GM23338 (cell line): ENCODE measurements at regions not wholly inside any gene's neighbourhood (a gene's known extent, or its start where the extent isn't known, plus 50 kb on each side); places are given as distances from the start of the nearest gene placed in this dataset.

Experiments used
- ATAC-seq: fragments of 200-7000 bp; cut with Tn5 transposase; 3 replicates; pipeline ENCODE4 v1.9.1; 2020
- DNase-seq: peaks from one replicate; pipeline ENCODE4 v3.0.0-alpha.2; 2015; ENCODE audit warnings: low spot score
- H2AFZ ChIP-seq: fragments of 200-600 bp; sonication (generic); 2 replicates; pipeline ENCODE4 v1.8.0; 2016; ENCODE audit warnings: antibody characterized with exemption, mild to moderate bottlenecking, moderate library complexity
- H3F3A ChIP-seq: fragments of 200-600 bp; sonication (generic); replicated peaks from 2 replicates; pipeline ENCODE4 v1.8.0; 2017; ENCODE audit warnings: antibody characterized with exemption, mixed run types, low read depth
- H3K27ac ChIP-seq: fragments of 200-600 bp; sonication (generic); 2 replicates; pipeline ENCODE4 v1.6.1; 2016; ENCODE audit warnings: low read depth
- H3K27me3 ChIP-seq: fragments of 200-600 bp; sonication (generic); 2 replicates; pipeline ENCODE4 v1.8.0; 2016; ENCODE audit warnings: mild to moderate bottlenecking, mixed run types, moderate library complexity; ENCODE audit not compliant: insufficient read depth
- H3K36me3 ChIP-seq: fragments of 200-600 bp; sonication (generic); 2 replicates; pipeline ENCODE4 v1.8.0; 2016; ENCODE audit warnings: mild to moderate bottlenecking; ENCODE audit not compliant: insufficient read depth
- H3K4me1 ChIP-seq: fragments of 200-600 bp; sonication (generic); 2 replicates; pipeline ENCODE4 v1.8.0; 2016; ENCODE audit warnings: mild to moderate bottlenecking, moderate library complexity; ENCODE audit not compliant: insufficient read depth
- H3K4me2 ChIP-seq: fragments of 200-600 bp; sonication (generic); 2 replicates; pipeline ENCODE4 v1.7.1; 2017; ENCODE audit warnings: mixed run types
- H3K4me3 ChIP-seq: fragments of 200-600 bp; sonication (generic); 2 replicates; pipeline ENCODE4 v1.6.1; 2016; ENCODE audit warnings: mixed run types
- H3K79me2 ChIP-seq: fragments of 200-600 bp; sonication (generic); replicated peaks from 2 replicates; pipeline ENCODE4 v1.8.0; 2017; ENCODE audit warnings: mild to moderate bottlenecking; ENCODE audit not compliant: insufficient read depth
- H3K9me2 ChIP-seq: fragments of 200-600 bp; sonication (generic); 2 replicates; pipeline ENCODE4 v1.8.0; 2017; ENCODE audit not compliant: insufficient read depth
- H4K20me1 ChIP-seq: fragments of 200-600 bp; sonication (generic); replicated peaks from 2 replicates; pipeline ENCODE4 v1.8.0; 2017; ENCODE audit warnings: mild to moderate bottlenecking; ENCODE audit not compliant: insufficient read depth
- H3K27ac Mint-ChIP-seq: 2 replicates; pipeline ENCODE4 v1.8.0; 2020; ENCODE audit warnings: inconsistent platforms, mild to moderate bottlenecking, moderate library complexity, mixed read lengths
- H3K27me3 Mint-ChIP-seq: 3 replicates; pipeline ENCODE4 v1.8.0; 2022; ENCODE audit warnings: low read depth, mild to moderate bottlenecking, moderate library complexity, mixed read lengths, inconsistent platforms; ENCODE audit not compliant: insufficient read depth, poor library complexity
- H3K36me3 Mint-ChIP-seq: 3 replicates; pipeline ENCODE4 v1.8.0; 2021; ENCODE audit warnings: low read depth, mild to moderate bottlenecking, inconsistent platforms, moderate library complexity, mixed read lengths
- H3K4me1 Mint-ChIP-seq: 3 replicates; pipeline ENCODE4 v1.8.0; 2020; ENCODE audit warnings: mild to moderate bottlenecking, inconsistent platforms, mixed read lengths
- H3K4me3 Mint-ChIP-seq: 3 replicates; pipeline ENCODE4 v1.8.0; 2021; ENCODE audit warnings: moderate library complexity, mild to moderate bottlenecking, inconsistent platforms, mixed read lengths
- H3K9me3 Mint-ChIP-seq: 3 replicates; pipeline ENCODE4 v1.8.0; 2020; ENCODE audit warnings: moderate library complexity, mild to moderate bottlenecking, inconsistent platforms, mixed read lengths
- CREB1 ChIP-seq: fragments of 250-450 bp; sonication (Bioruptor Pico); IDR thresholded peaks from 2 replicates; pipeline ENCODE4 v1.5.0; 2020; ENCODE audit warnings: low read depth, mild to moderate bottlenecking, moderate library complexity
- CTCF ChIP-seq, 2 experiments: fragments of 200-600 bp in 1 of 2; sonication (generic) in 1 of 2; conservative IDR thresholded peaks; 2 replicates each; pipeline versions ENCODE4 v1.5.1 to v1.6.1; 2016 to 2017; ENCODE audit warnings: antibody characterized with exemption in 2 of 2, low read depth in 2 of 2, mild to moderate bottlenecking in 2 of 2, moderate library complexity in 1 of 2
- EZH2 ChIP-seq: fragments of 200-600 bp; sonication (generic); IDR thresholded peaks from one replicate; pipeline ENCODE4 v1.8.0; 2017; ENCODE audit warnings: antibody characterized with exemption, mild to moderate bottlenecking, low read depth; ENCODE audit not compliant: unreplicated experiment
- EZH2phosphoT487 ChIP-seq: fragments of 200-600 bp; sonication (generic); IDR thresholded peaks from one replicate; pipeline ENCODE4 v1.8.1; 2018; ENCODE audit warnings: antibody characterized with exemption; ENCODE audit not compliant: unreplicated experiment
- JUNB ChIP-seq: IDR thresholded peaks from one replicate; pipeline ENCODE4 v1.6.1; 2016; ENCODE audit warnings: antibody characterized with exemption; ENCODE audit not compliant: unreplicated experiment
- NANOG ChIP-seq: IDR thresholded peaks from 2 replicates; pipeline ENCODE4 v1.6.1; 2016; ENCODE audit warnings: antibody characterized with exemption, borderline replicate concordance
- POLR2AphosphoS5 ChIP-seq: IDR thresholded peaks from 2 replicates; pipeline ENCODE4 v1.6.1; 2016; ENCODE audit warnings: antibody characterized with exemption, low read depth
- STAT1 ChIP-seq: IDR thresholded peaks from one replicate; pipeline ENCODE4 v1.6.1; 2016; ENCODE audit warnings: antibody characterized with exemption; ENCODE audit not compliant: unreplicated experiment
- ZNF114 ChIP-seq: fragments of 250-450 bp; sonication (Bioruptor Pico); IDR thresholded peaks from 2 replicates; pipeline ENCODE4 v1.5.0; 2020; ENCODE audit warnings: mild to moderate bottlenecking, moderate library complexity
- ZNF331 ChIP-seq: fragments of 250-450 bp; sonication (Bioruptor Pico); IDR thresholded peaks from 2 replicates; pipeline ENCODE4 v1.5.0; 2020; ENCODE audit warnings: low read depth, mild to moderate bottlenecking, moderate library complexity
- TF ChIP-seq, protein P1 (sequence below): IDR thresholded peaks from one replicate; pipeline ENCODE4 v1.6.1; 2018; ENCODE audit warnings: antibody characterized with exemption; ENCODE audit not compliant: unreplicated experiment
- TF ChIP-seq, protein P2 (sequence below): IDR thresholded peaks from 2 replicates; pipeline ENCODE4 v1.6.1; 2016; ENCODE audit warnings: antibody characterized with exemption
- TF ChIP-seq, protein P3 (sequence below): fragments of 250-450 bp; sonication (Bioruptor Pico); IDR thresholded peaks from 2 replicates; pipeline ENCODE4 v1.5.0; 2020; ENCODE audit warnings: mild to moderate bottlenecking, moderate library complexity

DNA sequence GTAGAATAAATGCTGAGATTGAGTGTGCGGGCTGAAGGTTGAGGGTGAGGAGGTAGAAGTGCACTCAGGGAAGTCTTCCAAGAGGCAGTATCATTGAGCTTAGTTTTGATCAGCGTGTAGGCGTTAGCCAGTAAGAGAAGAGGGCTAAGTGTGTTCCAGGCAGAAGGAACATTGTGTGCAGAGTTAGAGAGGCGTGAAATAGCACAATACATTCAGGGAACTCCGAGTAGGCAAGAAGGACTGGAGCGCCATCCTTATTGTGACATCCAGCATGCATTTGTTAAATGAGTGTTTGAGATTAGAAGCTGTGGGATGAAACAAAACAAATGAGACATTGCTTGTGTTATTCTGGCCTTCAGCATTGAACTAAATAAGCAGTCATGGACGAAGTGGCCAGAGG, 140.9 kb upstream of the MKLN1 start:
- H3K4me3 ChIP-seq, result no peak overlapping the region
- H3K27ac ChIP-seq, result no peak overlapping the region
- H4K20me1 ChIP-seq, result no peaks in the 10 kb centered on the region
- TF ChIP-seq ZNF331 (CRISPR knock-in tag), result no peak
- no peak for TF ChIP-seq EZH2
- TF ChIP-seq, protein P1, sequence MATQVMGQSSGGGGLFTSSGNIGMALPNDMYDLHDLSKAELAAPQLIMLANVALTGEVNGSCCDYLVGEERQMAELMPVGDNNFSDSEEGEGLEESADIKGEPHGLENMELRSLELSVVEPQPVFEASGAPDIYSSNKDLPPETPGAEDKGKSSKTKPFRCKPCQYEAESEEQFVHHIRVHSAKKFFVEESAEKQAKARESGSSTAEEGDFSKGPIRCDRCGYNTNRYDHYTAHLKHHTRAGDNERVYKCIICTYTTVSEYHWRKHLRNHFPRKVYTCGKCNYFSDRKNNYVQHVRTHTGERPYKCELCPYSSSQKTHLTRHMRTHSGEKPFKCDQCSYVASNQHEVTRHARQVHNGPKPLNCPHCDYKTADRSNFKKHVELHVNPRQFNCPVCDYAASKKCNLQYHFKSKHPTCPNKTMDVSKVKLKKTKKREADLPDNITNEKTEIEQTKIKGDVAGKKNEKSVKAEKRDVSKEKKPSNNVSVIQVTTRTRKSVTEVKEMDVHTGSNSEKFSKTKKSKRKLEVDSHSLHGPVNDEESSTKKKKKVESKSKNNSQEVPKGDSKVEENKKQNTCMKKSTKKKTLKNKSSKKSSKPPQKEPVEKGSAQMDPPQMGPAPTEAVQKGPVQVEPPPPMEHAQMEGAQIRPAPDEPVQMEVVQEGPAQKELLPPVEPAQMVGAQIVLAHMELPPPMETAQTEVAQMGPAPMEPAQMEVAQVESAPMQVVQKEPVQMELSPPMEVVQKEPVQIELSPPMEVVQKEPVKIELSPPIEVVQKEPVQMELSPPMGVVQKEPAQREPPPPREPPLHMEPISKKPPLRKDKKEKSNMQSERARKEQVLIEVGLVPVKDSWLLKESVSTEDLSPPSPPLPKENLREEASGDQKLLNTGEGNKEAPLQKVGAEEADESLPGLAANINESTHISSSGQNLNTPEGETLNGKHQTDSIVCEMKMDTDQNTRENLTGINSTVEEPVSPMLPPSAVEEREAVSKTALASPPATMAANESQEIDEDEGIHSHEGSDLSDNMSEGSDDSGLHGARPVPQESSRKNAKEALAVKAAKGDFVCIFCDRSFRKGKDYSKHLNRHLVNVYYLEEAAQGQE, result no peak
- TF ChIP-seq JUNB, result no peak
- no peak for TF ChIP-seq CREB1 (CRISPR knock-in tag)
- no peak for TF ChIP-seq STAT1
- TF ChIP-seq, protein P2, sequence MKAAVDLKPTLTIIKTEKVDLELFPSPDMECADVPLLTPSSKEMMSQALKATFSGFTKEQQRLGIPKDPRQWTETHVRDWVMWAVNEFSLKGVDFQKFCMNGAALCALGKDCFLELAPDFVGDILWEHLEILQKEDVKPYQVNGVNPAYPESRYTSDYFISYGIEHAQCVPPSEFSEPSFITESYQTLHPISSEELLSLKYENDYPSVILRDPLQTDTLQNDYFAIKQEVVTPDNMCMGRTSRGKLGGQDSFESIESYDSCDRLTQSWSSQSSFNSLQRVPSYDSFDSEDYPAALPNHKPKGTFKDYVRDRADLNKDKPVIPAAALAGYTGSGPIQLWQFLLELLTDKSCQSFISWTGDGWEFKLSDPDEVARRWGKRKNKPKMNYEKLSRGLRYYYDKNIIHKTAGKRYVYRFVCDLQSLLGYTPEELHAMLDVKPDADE, result no peak
- TF ChIP-seq, protein P3, sequence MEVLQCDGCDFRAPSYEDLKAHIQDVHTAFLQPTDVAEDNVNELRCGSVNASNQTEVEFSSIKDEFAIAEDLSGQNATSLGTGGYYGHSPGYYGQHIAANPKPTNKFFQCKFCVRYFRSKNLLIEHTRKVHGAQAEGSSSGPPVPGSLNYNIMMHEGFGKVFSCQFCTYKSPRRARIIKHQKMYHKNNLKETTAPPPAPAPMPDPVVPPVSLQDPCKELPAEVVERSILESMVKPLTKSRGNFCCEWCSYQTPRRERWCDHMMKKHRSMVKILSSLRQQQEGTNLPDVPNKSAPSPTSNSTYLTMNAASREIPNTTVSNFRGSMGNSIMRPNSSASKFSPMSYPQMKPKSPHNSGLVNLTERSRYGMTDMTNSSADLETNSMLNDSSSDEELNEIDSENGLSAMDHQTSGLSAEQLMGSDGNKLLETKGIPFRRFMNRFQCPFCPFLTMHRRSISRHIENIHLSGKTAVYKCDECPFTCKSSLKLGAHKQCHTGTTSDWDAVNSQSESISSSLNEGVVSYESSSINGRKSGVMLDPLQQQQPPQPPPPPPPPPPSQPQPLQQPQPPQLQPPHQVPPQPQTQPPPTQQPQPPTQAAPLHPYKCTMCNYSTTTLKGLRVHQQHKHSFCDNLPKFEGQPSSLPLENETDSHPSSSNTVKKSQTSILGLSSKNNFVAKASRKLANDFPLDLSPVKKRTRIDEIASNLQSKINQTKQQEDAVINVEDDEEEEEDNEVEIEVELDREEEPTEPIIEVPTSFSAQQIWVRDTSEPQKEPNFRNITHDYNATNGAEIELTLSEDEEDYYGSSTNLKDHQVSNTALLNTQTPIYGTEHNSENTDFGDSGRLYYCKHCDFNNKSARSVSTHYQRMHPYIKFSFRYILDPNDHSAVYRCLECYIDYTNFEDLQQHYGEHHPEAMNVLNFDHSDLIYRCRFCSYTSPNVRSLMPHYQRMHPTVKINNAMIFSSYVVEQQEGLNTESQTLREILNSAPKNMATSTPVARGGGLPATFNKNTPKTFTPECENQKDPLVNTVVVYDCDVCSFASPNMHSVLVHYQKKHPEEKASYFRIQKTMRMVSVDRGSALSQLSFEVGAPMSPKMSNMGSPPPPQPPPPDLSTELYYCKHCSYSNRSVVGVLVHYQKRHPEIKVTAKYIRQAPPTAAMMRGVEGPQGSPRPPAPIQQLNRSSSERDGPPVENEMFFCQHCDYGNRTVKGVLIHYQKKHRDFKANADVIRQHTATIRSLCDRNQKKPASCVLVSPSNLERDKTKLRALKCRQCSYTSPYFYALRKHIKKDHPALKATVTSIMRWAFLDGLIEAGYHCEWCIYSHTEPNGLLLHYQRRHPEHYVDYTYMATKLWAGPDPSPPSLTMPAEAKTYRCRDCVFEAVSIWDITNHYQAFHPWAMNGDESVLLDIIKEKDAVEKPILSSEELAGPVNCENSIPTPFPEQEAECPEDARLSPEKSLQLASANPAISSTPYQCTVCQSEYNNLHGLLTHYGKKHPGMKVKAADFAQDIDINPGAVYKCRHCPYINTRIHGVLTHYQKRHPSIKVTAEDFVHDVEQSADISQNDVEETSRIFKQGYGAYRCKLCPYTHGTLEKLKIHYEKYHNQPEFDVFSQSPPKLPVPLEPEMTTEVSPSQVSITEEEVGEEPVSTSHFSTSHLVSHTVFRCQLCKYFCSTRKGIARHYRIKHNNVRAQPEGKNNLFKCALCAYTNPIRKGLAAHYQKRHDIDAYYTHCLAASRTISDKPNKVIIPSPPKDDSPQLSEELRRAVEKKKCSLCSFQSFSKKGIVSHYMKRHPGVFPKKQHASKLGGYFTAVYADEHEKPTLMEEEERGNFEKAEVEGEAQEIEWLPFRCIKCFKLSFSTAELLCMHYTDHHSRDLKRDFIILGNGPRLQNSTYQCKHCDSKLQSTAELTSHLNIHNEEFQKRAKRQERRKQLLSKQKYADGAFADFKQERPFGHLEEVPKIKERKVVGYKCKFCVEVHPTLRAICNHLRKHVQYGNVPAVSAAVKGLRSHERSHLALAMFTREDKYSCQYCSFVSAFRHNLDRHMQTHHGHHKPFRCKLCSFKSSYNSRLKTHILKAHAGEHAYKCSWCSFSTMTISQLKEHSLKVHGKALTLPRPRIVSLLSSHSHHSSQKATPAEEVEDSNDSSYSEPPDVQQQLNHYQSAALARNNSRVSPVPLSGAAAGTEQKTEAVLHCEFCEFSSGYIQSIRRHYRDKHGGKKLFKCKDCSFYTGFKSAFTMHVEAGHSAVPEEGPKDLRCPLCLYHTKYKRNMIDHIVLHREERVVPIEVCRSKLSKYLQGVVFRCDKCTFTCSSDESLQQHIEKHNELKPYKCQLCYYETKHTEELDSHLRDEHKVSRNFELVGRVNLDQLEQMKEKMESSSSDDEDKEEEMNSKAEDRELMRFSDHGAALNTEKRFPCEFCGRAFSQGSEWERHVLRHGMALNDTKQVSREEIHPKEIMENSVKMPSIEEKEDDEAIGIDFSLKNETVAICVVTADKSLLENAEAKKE (CRISPR knock-in tag), result no peak
- no peak for TF ChIP-seq NANOG
- TF ChIP-seq POLR2AphosphoS5, result no peak
- no peak for TF ChIP-seq CTCF (conservative IDR thresholded peaks at IDR 0.05; ENCODE audit: low read depth in 2 of 2)
- TF ChIP-seq EZH2phosphoT487, result no peak
- TF ChIP-seq ZNF114 (CRISPR knock-in tag), result no peak
- ATAC-seq (no peak), DNase-seq (no peak)
- no peaks in the 10 kb centered on the region for H3K27me3 ChIP-seq
- H3K4me2 ChIP-seq, result no peak overlapping the region
- peaks cover 25% of the 10 kb centered on the region for H3K4me1 ChIP-seq
- no peaks in the 10 kb centered on the region for H3K79me2 ChIP-seq
- no peak overlapping the region for H2AFZ ChIP-seq
- Mint-ChIP-seq H3K27me3 (peaks cover 7% of the 10 kb centered on the region), H3K9me3 (no peaks in the 10 kb centered on the region), H3K36me3 (peaks cover 3% of the 10 kb centered on the region; the same call in 1 of the 3 replicates), H3K4me3 (no peak overlapping the region), H3K4me1 (peaks cover 50% of the 10 kb centered on the region), H3K27ac (no peak overlapping the region)
- H3F3A ChIP-seq, result no peaks in the 10 kb centered on the region
- no peaks in the 10 kb centered on the region for H3K36me3 ChIP-seq
- H3K9me2 ChIP-seq, result no peaks in the 10 kb centered on the region
